Neuronal stem cell (in vitro differentiated cells): ENCODE measurements at regions not wholly inside any gene's neighbourhood (a gene's known extent, or its start where the extent isn't known, plus 50 kb on each side); places are given as distances from the start of the nearest gene placed in this dataset.

Experiments
- DNase-seq: peaks from one replicate; pipeline ENCODE4 v3.0.0-alpha.2; 2013; ENCODE audit warnings: low spot score
- H2AFZ ChIP-seq: one replicate; pipeline ENCODE4 v1.6.1; 2013; ENCODE audit warnings: mild to moderate bottlenecking, low read length, inconsistent platforms
- H2AK5ac ChIP-seq: 2 replicates; pipeline ENCODE4 v1.6.1; 2013; ENCODE audit warnings: low read depth, mild to moderate bottlenecking, inconsistent platforms, low read length, moderate library complexity, mixed read lengths
- H2BK120ac ChIP-seq: 2 replicates; pipeline ENCODE4 v1.6.1; 2013; ENCODE audit warnings: low read depth, mild to moderate bottlenecking, inconsistent platforms, low read length, moderate library complexity, mixed read lengths
- H2BK12ac ChIP-seq: one replicate; pipeline ENCODE4 v1.6.1; 2013; ENCODE audit warnings: low read length, inconsistent platforms
- H2BK15ac ChIP-seq: 2 replicates; pipeline ENCODE4 v1.6.1; 2013; ENCODE audit warnings: mild to moderate bottlenecking, low read length, inconsistent platforms, mixed read lengths
- H2BK5ac ChIP-seq: one replicate; pipeline ENCODE4 v1.6.1; 2013; ENCODE audit warnings: inconsistent platforms, mild to moderate bottlenecking, low read length, moderate library complexity
- H3K14ac ChIP-seq: one replicate; pipeline ENCODE4 v1.6.1; 2013; ENCODE audit warnings: low read length, inconsistent platforms
- H3K18ac ChIP-seq: 2 replicates; pipeline ENCODE4 v1.6.1; 2013; ENCODE audit warnings: low read length, inconsistent platforms
- H3K23ac ChIP-seq: 2 replicates; pipeline ENCODE4 v1.6.1; 2013; ENCODE audit warnings: low read depth, mild to moderate bottlenecking, mixed read lengths, low read length, inconsistent platforms; ENCODE audit not compliant: poor library complexity
- H3K27ac ChIP-seq: replicated peaks from 3 replicates; pipeline ENCODE4 v1.5.1; 2013; ENCODE audit warnings: low read length, inconsistent platforms
- H3K27me3 ChIP-seq, 3 experiments: 2 replicates each; pipeline ENCODE4 v1.6.1; 2013; ENCODE audit warnings: low read length in 3 of 3, mild to moderate bottlenecking in 2 of 3, inconsistent platforms in 1 of 3, low read depth in 1 of 3, mixed read lengths in 1 of 3, moderate library complexity in 1 of 3; ENCODE audit not compliant: control insufficient read depth in 3 of 3, insufficient read depth in 3 of 3
- H3K36me3 ChIP-seq, 2 donors: replicated peaks in 1 of 2; 2 replicates each; pipeline ENCODE4 v1.6.1; 2013; ENCODE audit warnings: low read length in 2 of 2; ENCODE audit not compliant: control insufficient read depth in 2 of 2, insufficient read depth in 2 of 2
- H3K4ac ChIP-seq: 2 replicates; pipeline ENCODE4 v1.6.1; 2013; ENCODE audit warnings: inconsistent platforms, mild to moderate bottlenecking, low read length, moderate library complexity
- H3K4me1 ChIP-seq, 2 donors: 1 replicate in 1 of 2; 2 replicates in 1 of 2; pipeline ENCODE4 v1.6.1; 2013; ENCODE audit warnings: low read length in 2 of 2, low read depth in 1 of 2; ENCODE audit not compliant: control insufficient read depth in 2 of 2, insufficient read depth in 1 of 2
- H3K4me2 ChIP-seq: one replicate; pipeline ENCODE4 v1.6.1; 2013; ENCODE audit warnings: mild to moderate bottlenecking, low read length, inconsistent platforms; ENCODE audit not compliant: insufficient read depth, poor library complexity, severe bottlenecking
- H3K4me3 ChIP-seq, 2 donors: 2 replicates each; pipeline ENCODE4 v1.5.1; 2013; ENCODE audit warnings: low read length in 2 of 2, mild to moderate bottlenecking in 2 of 2, inconsistent platforms in 1 of 2, moderate library complexity in 1 of 2
- H3K79me1 ChIP-seq: one replicate; pipeline ENCODE4 v1.6.1; 2013; ENCODE audit warnings: low read depth, mild to moderate bottlenecking, inconsistent platforms, low read length, moderate library complexity
- H3K9ac ChIP-seq: one replicate; pipeline ENCODE4 v1.6.1; 2013; ENCODE audit warnings: mild to moderate bottlenecking, low read depth, low read length, inconsistent platforms; ENCODE audit not compliant: poor library complexity
- H3K9me3 ChIP-seq, 2 donors: replicated peaks in 1 of 2; 2 replicates each; pipeline versions ENCODE3 to v1.6.1; 2013; ENCODE audit warnings: low read length in 2 of 2, mild to moderate bottlenecking in 2 of 2, inconsistent platforms in 1 of 2, low read depth in 1 of 2, mixed read lengths in 1 of 2, moderate library complexity in 1 of 2; ENCODE audit not compliant: control insufficient read depth in 2 of 2, insufficient read depth in 1 of 2
- H4K8ac ChIP-seq: one replicate; pipeline ENCODE4 v1.6.1; 2013; ENCODE audit warnings: low read depth, mild to moderate bottlenecking, inconsistent platforms, low read length, moderate library complexity
- H4K91ac ChIP-seq: one replicate; pipeline ENCODE4 v1.6.1; 2013; ENCODE audit warnings: low read length, low read depth, mild to moderate bottlenecking, inconsistent platforms; ENCODE audit not compliant: poor library complexity
- WGBS, 2 donors: extraction: QIAGEN DNeasy Blood & Tissue Kit; methylation state at CpG; one replicate each; pipeline ENCODE4 v1.1.7; 2013; ENCODE audit warnings: missing lambda C conversion rate in 2 of 2, mixed read lengths in 1 of 2; ENCODE audit not compliant: insufficient read length in 2 of 2, insufficient replicate concordance in 1 of 2; ENCODE audit errors: extremely low coverage in 2 of 2; 5-methylcytosine and 5-hydroxymethylcytosine counted together

- Histone ChIP-seq H3K36me3 (no peaks in the 10 kb centered on the region), H3K4me3 (peak overlapping the region; percentile 44 to 73), H3K27ac (no peak overlapping the region), H3K79me1 (no peaks in the 10 kb centered on the region), H3K9me3 (no peaks in the 10 kb centered on the region), H3K14ac (no peak overlapping the region), H3K4me2 (peak overlapping the region; percentile 51), H2BK12ac (no peak overlapping the region), H2BK120ac (no peak overlapping the region), H3K27me3 (peaks cover 0 to 12% (median 0%) of the 10 kb centered on the region in 3 experiments), H2AFZ (peak overlapping the region; percentile 79), H3K18ac (no peak overlapping the region), H3K4ac (no peak overlapping the region), H2BK15ac (no peak overlapping the region), H3K4me1 (peaks cover 3 to 4% of the 10 kb centered on the region in 2 donors), H3K23ac (no peak overlapping the region), H2BK5ac (no peak overlapping the region), H4K91ac (no peak overlapping the region), H2AK5ac (no peak overlapping the region), H3K9ac (no peak overlapping the region), H4K8ac (no peak overlapping the region)
- peak; percentile 54 for DNase-seq
- WGBS, 2 donors = no CpG with 5 or more reads among the region's 19 CpGs
These were observed 113.9 kb upstream of the VAMP7 start for GRCh38 chrX:155767051-155767875.

DNA sequence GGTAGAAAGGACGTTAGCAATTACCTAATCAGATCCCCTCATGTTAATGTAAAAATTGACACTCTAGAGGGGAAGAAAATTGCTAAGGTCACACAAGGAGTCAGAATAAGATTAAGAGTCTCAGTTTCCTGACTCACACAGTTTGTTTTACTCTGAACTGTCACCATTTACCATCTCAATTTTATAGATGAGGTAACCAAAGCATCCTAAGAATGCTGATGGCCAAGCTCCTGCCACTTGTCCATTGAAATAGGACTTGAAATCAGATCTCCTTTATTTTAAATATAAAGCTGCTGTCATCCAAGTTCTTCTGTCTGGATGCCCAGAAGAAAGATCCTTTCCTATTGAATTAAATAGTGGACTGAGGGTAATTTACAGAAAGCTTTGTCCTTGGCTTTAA is 114.8 kb upstream of the VAMP7 start:
- Histone ChIP-seq H3K23ac (no peak overlapping the region), H2BK15ac (no peak overlapping the region), H3K79me1 (no peaks in the 10 kb centered on the region), H3K18ac (no peak overlapping the region), H3K4me1 (peaks cover 3 to 4% of the 10 kb centered on the region in 2 donors), H2BK5ac (no peak overlapping the region), H4K8ac (no peak overlapping the region), H2BK120ac (no peak overlapping the region), H2BK12ac (no peak overlapping the region), H3K4me3 (no peak overlapping the region), H3K14ac (no peak overlapping the region), H3K36me3 (no peaks in the 10 kb centered on the region), H3K4me2 (no peak overlapping the region), H3K27ac (no peak overlapping the region), H4K91ac (no peak overlapping the region), H2AFZ (peak overlapping the region; percentile 79), H3K9ac (no peak overlapping the region), H3K27me3 (peaks cover 0 to 12% (median 0%) of the 10 kb centered on the region in 3 experiments), H3K9me3 (no peaks in the 10 kb centered on the region), H3K4ac (no peak overlapping the region), H2AK5ac (no peak overlapping the region)
- DNase-seq = no peak
- no CpG with 5 or more reads among the region's 1 CpG for WGBS, 2 donors

DNA sequence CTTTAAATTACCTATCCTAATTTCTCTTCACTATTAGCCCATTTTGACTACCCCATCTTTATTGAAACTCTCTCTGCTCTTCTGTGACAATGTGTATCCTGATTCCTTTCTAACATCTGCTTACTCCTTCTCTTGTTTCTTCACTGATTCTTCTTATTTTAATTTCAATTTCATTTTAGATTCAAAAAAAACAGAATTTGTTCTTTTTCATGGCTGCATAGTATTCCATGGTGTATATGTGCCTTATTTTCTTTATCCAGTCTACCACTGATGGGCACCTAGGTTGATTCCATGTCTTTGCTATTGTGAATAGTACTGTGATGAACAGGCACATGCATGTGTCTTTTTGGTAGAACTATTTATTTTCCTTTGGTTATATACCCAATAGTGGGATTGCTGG is 120.0 kb upstream of the VAMP7 start:
- H3K4me1 ChIP-seq = peaks cover 0 to 1% of the 10 kb centered on the region in 2 donors
- no peak overlapping the region for H3K4me2 ChIP-seq
- no peak overlapping the region for H3K9ac ChIP-seq
- H2AFZ ChIP-seq = no peak overlapping the region
- H3K23ac ChIP-seq = no peak overlapping the region
- no peak overlapping the region for H2AK5ac ChIP-seq
- H4K91ac ChIP-seq = no peak overlapping the region
- no peak overlapping the region for H3K4me3 ChIP-seq
- DNase-seq = no peak
- H3K9me3 ChIP-seq = no peaks in the 10 kb centered on the region
- H2BK120ac ChIP-seq = no peak overlapping the region
- no peak overlapping the region for H2BK15ac ChIP-seq
- no peaks in the 10 kb centered on the region for H3K79me1 ChIP-seq
- H2BK5ac ChIP-seq = no peak overlapping the region
- H2BK12ac ChIP-seq = no peak overlapping the region
- no peak overlapping the region for H3K14ac ChIP-seq
- H3K27me3 ChIP-seq = no peaks in the 10 kb centered on the region
- no peak overlapping the region for H3K18ac ChIP-seq
- no peak overlapping the region for H3K4ac ChIP-seq
- no peak overlapping the region for H3K27ac ChIP-seq
- no peaks in the 10 kb centered on the region for H3K36me3 ChIP-seq
- no peak overlapping the region for H4K8ac ChIP-seq

- H2BK120ac ChIP-seq = no peak overlapping the region
- H3K9ac ChIP-seq = no peak overlapping the region
- no peak overlapping the region for H4K91ac ChIP-seq
- H2AK5ac ChIP-seq = no peak overlapping the region
- H3K4ac ChIP-seq = no peak overlapping the region
- H3K18ac ChIP-seq = no peak overlapping the region
- no peaks in the 10 kb centered on the region for H3K27me3 ChIP-seq
- no peak overlapping the region for H3K23ac ChIP-seq
- H3K14ac ChIP-seq = no peak overlapping the region
- H2BK5ac ChIP-seq = no peak overlapping the region
- no peak overlapping the region for H3K4me3 ChIP-seq
- H3K27ac ChIP-seq = no peak overlapping the region
- no peak for DNase-seq
- H4K8ac ChIP-seq = no peak overlapping the region
- no peaks in the 10 kb centered on the region for H3K79me1 ChIP-seq
- no peaks in the 10 kb centered on the region for H3K36me3 ChIP-seq
- H3K4me2 ChIP-seq = no peak overlapping the region
- no peaks in the 10 kb centered on the region for H3K9me3 ChIP-seq
- H2BK15ac ChIP-seq = no peak overlapping the region
- H2AFZ ChIP-seq = no peak overlapping the region
- H3K4me1 ChIP-seq = no peaks in the 10 kb centered on the region
- no peak overlapping the region for H2BK12ac ChIP-seq
- WGBS, 2 donors = no CpG with 5 or more reads among the region's 3 CpGs
These were observed 123.9 kb upstream of the VAMP7 start for GRCh38 chrX:155757046-155757759.
